MM.1S (cell line): ENCODE measurements at regions not wholly inside any gene's neighbourhood (a gene's known extent, or its start where the extent isn't known, plus 50 kb on each side); places are given as distances from the start of the nearest gene placed in this dataset.

Experiments
- CTCF ChIP-seq: fragments of 300-600 bp; sonication (generic); IDR thresholded peaks from 2 replicates; pipeline ENCODE4 v1.5.1; 2016; ENCODE audit warnings: antibody characterized with exemption, low read length, mixed read lengths
- EZH2 ChIP-seq: fragments of 300-600 bp; sonication (generic); optimal IDR thresholded peaks from 2 replicates; pipeline ENCODE3; 2017; ENCODE audit warnings: low read depth, mild to moderate bottlenecking, antibody characterized with exemption, low read length, mixed read lengths
- EZH2phosphoT487 ChIP-seq: fragments of 300-600 bp; sonication (generic); IDR thresholded peaks from 2 replicates; pipeline ENCODE4 v1.6.1; 2018; ENCODE audit warnings: antibody characterized with exemption, low read length

- TF ChIP-seq CTCF (no peak), EZH2phosphoT487 (no peak), EZH2 (no peak)
Measured at GRCh38 chr12:30015631-30016337, 232.0 kb upstream of the TMTC1 start.
